K562 (cell line): ENCODE measurements at regions not wholly inside any gene's neighbourhood (a gene's known extent, or its start where the extent isn't known, plus 50 kb on each side); places are given as distances from the start of the nearest gene placed in this dataset.

ENCODE experiments used
- ATAC-seq: fragments of 200-7000 bp; cut with Tn5 transposase; 3 replicates; pipeline ENCODE4 v1.9.1; 2020; ENCODE audit warnings: moderate library complexity
- BruUV-seq: library from RNA; stranded (reverse); fragments of 400-500 nt; replicated peaks from 2 replicates; lab custom pipeline; 2021; lab: Mats Ljungman, UMichigan
- CTCF ChIA-PET: fragments of 300-600 bp; formaldehyde crosslinking; extraction: SDS; loops from one replicate; lab custom pipeline; 2021; ENCODE audit warnings: low intra/inter-chr PET ratio; lab: Yijun Ruan, JAX
- POLR2A ChIA-PET: fragments of 300-600, 350-650 bp; sonication (Branson Sonifier 250); formaldehyde crosslinking; extraction: SDS; loops from one replicate; lab custom pipeline; 2021; ENCODE audit warnings: antibody characterized with exemption, inconsistent platforms; lab: Yijun Ruan, JAX
- DNase-seq, 4 experiments: peaks; one replicate each; pipeline versions ENCODE4 v3.0.0 to v3.0.0-alpha.2; 2011 to 2018; ENCODE audit warnings: low spot score in 3 of 4, mixed read lengths in 3 of 4; ENCODE audit errors: extremely low read depth in 1 of 4
- FAIRE-seq: peaks from 2 replicates; lab custom pipeline; 2011; peaks lifted over from hg19 to GRCh38; lab: Jason Lieb, UNC
- H2AFZ ChIP-seq: 2 replicates; pipeline ENCODE4 v1.6.0; 2011; ENCODE audit warnings: low read depth, low read length, control low read depth, inconsistent platforms
- H3K27ac ChIP-seq: fragments of 200-600 bp; 3 replicates; pipeline ENCODE4 v1.8.0; 2011; ENCODE audit warnings: low read depth, mild to moderate bottlenecking, control low read depth, inconsistent platforms, low read length, moderate library complexity, mixed read lengths; ENCODE audit errors: extremely low read depth
- H3K27me3 ChIP-seq, 2 experiments: fragments of 300-600 bp in 1 of 2; 2 replicates in 1 of 2; 3 replicates in 1 of 2; pipeline versions ENCODE4 v1.6.0 to v1.8.0; 2011; ENCODE audit warnings: inconsistent platforms in 2 of 2, low read length in 2 of 2, mild to moderate bottlenecking in 1 of 2, mixed read lengths in 1 of 2, moderate library complexity in 1 of 2; ENCODE audit not compliant: control insufficient read depth in 2 of 2, insufficient read depth in 2 of 2
- H3K36me3 ChIP-seq: fragments of 300-600 bp; 3 replicates; pipeline ENCODE4 v1.8.0; 2011; ENCODE audit warnings: mild to moderate bottlenecking, low read length, inconsistent platforms; ENCODE audit not compliant: control insufficient read depth, insufficient read depth
- H3K4me1 ChIP-seq, 2 experiments: fragments of 200-600 bp in 1 of 2; replicated peaks in 1 of 2; 2 replicates in 1 of 2; 3 replicates in 1 of 2; pipeline versions ENCODE4 v1.5.1 to v1.8.0; 2011; ENCODE audit warnings: inconsistent platforms in 2 of 2, low read length in 2 of 2, mild to moderate bottlenecking in 1 of 2, mixed read lengths in 1 of 2, moderate library complexity in 1 of 2; ENCODE audit not compliant: control insufficient read depth in 2 of 2, insufficient read depth in 2 of 2
- H3K4me2 ChIP-seq: 2 replicates; pipeline ENCODE4 v1.6.1; 2011; ENCODE audit warnings: low read length, control low read depth, inconsistent platforms, mixed read lengths; ENCODE audit not compliant: insufficient read depth
- H3K4me3 ChIP-seq: fragments of 200-600 bp; sonication (generic), shearing (Covaris generic); 2 replicates; pipeline ENCODE4 v1.5.1; 2016; ENCODE audit warnings: control low read depth, inconsistent platforms
- H3K79me2 ChIP-seq: fragments of 200-600 bp; 3 replicates; pipeline ENCODE4 v1.8.0; 2011; ENCODE audit warnings: low read length, inconsistent platforms; ENCODE audit not compliant: control insufficient read depth, insufficient read depth
- H3K9ac ChIP-seq, 2 experiments: 2 replicates each; pipeline versions ENCODE4 v1.6.0 to v1.6.1; 2011; ENCODE audit warnings: low read depth in 2 of 2, low read length in 2 of 2, control low read depth in 1 of 2, inconsistent platforms in 1 of 2, mild to moderate bottlenecking in 1 of 2, mixed read lengths in 1 of 2; ENCODE audit not compliant: insufficient read depth in 1 of 2
- H3K9me1 ChIP-seq: one replicate; pipeline ENCODE4 v1.6.0; 2011; ENCODE audit warnings: inconsistent platforms, mild to moderate bottlenecking, low read length, moderate library complexity; ENCODE audit not compliant: control insufficient read depth, insufficient read depth
- H3K9me3 ChIP-seq: replicated peaks from 2 replicates; pipeline ENCODE4 v1.5.1; 2011; ENCODE audit warnings: low read depth, low read length, inconsistent platforms; ENCODE audit not compliant: control insufficient read depth, insufficient read depth
- H4K20me1 ChIP-seq: replicated peaks from 2 replicates; pipeline ENCODE4 v1.6.1; 2011; ENCODE audit warnings: low read length, inconsistent platforms, mixed read lengths; ENCODE audit not compliant: control insufficient read depth, insufficient read depth
- CHCHD3 ChIP-seq: fragments of 250-450 bp; sonication (Bioruptor Pico); IDR thresholded peaks from 2 replicates; pipeline ENCODE4 v2.1.2; 2022; ENCODE audit warnings: mild to moderate bottlenecking
- CHD2 ChIP-seq: IDR thresholded peaks from 2 replicates; pipeline ENCODE4 v1.6.1; 2011; ENCODE audit warnings: low read depth, low read length
- ERF ChIP-seq: fragments of 450-650 bp; formaldehyde crosslinking; IDR thresholded peaks from 2 replicates; pipeline ENCODE4 v1.4.0; 2020; ENCODE audit warnings: mild to moderate bottlenecking, mixed read lengths
- EWSR1 ChIP-seq: fragments of 450-650 bp; IDR thresholded peaks from 2 replicates; pipeline ENCODE4 v1.6.1; 2018; ENCODE audit warnings: borderline replicate concordance, mild to moderate bottlenecking, low read depth, moderate library complexity; ENCODE audit not compliant: partially characterized antibody
- GTF2F1 ChIP-seq: IDR thresholded peaks from 2 replicates; pipeline ENCODE4 v1.6.1; 2011; ENCODE audit warnings: low read depth, low read length, improper control_type of control experiment
- TFAP4 ChIP-seq: sonication (generic); formaldehyde crosslinking; IDR thresholded peaks from 2 replicates; pipeline ENCODE4 v1.8.0; 2022; ENCODE audit warnings: missing genetic modification reagents, mild to moderate bottlenecking, moderate library complexity, borderline replicate concordance
- WGBS: fragments of 100-300 bp; shearing (Covaris generic); methylation state at CpG from one replicate; pipeline ENCODE4 v1.1.6; 2016; ENCODE audit warnings: low coverage, mixed read lengths; ENCODE audit not compliant: insufficient coverage; ENCODE audit errors: missing lambda C conversion rate; 5-methylcytosine and 5-hydroxymethylcytosine counted together
- in situ Hi-C: fragments of 300-500 bp; cut with MboI; formaldehyde crosslinking; loops from 4 replicates; pipeline ENCODE4 v1.15.0; 2018; ENCODE audit warnings: inconsistent platforms, mixed read lengths
- intact Hi-C: fragments of 100-400 bp; cut with micrococcal nuclease; formaldehyde crosslinking; loops from 2 replicates; pipeline ENCODE4 v1.14.2; 2022
- TF ChIP-seq, protein P1 (sequence below), 2 experiments: IDR thresholded peaks; 2 replicates each; pipeline ENCODE4 v1.6.1; 2012; ENCODE audit warnings: improper control_type of control experiment in 2 of 2, low read depth in 2 of 2, low read length in 2 of 2, borderline replicate concordance in 1 of 2

DNA sequence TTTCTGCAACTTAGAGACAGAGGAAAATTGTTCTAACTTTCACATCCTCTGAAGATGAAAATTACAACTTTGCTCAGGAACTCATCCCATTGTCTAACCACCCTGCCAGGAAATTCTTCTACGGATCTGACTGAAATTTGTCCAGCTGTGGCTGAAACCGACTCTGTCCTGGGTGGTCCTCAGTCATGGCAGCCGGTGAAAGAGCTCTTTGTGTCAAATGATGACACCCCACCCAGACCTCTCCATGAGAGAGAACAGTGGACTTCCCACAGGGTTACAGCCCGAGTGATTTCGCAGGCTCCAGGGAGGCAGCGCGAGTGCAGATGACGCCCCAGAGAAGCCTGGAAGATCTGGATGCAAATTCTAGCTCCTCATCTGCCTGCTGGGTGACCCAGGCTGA is 65.1 kb upstream of the TRIB2 start (continued):
- no peak for TF ChIP-seq ERF (CRISPR knock-in tag)
- no peak for TF ChIP-seq GTF2F1
- TF ChIP-seq EWSR1: no peak

DNA sequence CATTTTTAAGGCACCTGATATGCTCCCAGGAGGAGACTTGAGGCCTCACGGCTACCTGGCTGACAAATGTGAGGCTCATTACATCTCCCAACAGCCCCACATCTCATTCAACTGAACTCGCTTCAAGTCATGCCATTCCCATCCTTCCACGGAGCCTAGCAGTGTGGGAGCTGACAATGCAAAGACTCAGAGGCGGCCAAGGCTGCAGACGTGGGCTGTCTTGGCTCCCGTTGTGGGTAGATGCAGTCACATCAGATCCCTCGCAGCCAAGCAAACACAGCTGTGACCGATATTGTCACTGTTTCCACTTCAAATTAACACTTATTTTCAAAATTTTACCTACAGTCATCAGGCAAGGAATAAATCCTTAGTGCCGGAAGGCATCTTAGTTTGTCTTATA is 64.0 kb upstream of the TRIB2 start:
- Histone ChIP-seq H3K9me1 (no peaks in the 10 kb centered on the region), H3K36me3 (no peaks in the 10 kb centered on the region), H3K4me2 (no peak overlapping the region), H3K27ac (no peak overlapping the region), H3K4me3 (no peak overlapping the region), H3K9me3 (no peaks in the 10 kb centered on the region), H2AFZ (no peak overlapping the region), H3K4me1 (no peaks in the 10 kb centered on the region), H3K9ac (no peak overlapping the region), H4K20me1 (no peaks in the 10 kb centered on the region), H3K79me2 (no peaks in the 10 kb centered on the region), H3K27me3 (peaks cover 5 to 16% of the 10 kb centered on the region in 2 experiments; a peak in 3 of 5 replicates)
- intact Hi-C loops: no loop called here
- TF ChIP-seq CHCHD3 (CRISPR knock-in tag): no peak
- 32% methylated on average over 9 of the region's 9 CpGs for WGBS
- ChIA-PET CTCF (no interaction called here), POLR2A (interaction anchor here (1.1 to 1.3 kb wide), 2 partner anchors 10 to 20 kb away, joined by 4 to 6 read pairs; no protein-coding TSS in a partner anchor)
- no peak for FAIRE-seq
- DNase-seq: no peak
- ATAC-seq: no peak
- BruUV-seq: no TSS peak
- in situ Hi-C loops: no loop called here

DNA sequence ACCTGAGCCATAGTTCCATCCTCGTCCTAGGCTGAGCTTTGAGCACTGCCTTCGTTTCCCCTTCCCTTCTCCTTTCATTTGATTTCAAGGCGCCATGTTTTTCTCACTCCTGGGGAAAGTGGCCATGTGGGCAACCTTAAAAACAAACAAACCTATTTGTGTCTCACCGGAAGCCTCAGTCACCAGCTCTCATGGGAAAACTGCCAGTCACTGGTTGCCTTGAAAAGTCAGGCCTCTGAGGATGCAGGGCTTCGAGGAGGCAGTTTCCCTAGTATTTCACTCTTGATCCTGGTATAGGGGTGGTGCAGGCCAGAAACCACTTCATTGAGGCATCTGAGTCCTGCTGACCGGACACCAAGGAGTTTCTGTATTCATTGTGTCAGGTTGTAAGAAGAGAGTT is 59.2 kb upstream of the TRIB2 start:
- POLR2A ChIA-PET: no interaction called here
- H3K4me2 ChIP-seq: no peak overlapping the region
- H3K36me3 ChIP-seq: no peaks in the 10 kb centered on the region
- H3K4me3 ChIP-seq: no peak overlapping the region
- CTCF ChIA-PET: no interaction called here
- H2AFZ ChIP-seq: peak overlapping the region; percentile 25; the same call in 1 of the 2 replicates
- DNase-seq (no peak), ATAC-seq (no peak), FAIRE-seq (no peak)
- TF ChIP-seq TFAP4 (CRISPR knock-in tag) (no peak), CHD2 (no peak)
- TF ChIP-seq, protein P1, sequence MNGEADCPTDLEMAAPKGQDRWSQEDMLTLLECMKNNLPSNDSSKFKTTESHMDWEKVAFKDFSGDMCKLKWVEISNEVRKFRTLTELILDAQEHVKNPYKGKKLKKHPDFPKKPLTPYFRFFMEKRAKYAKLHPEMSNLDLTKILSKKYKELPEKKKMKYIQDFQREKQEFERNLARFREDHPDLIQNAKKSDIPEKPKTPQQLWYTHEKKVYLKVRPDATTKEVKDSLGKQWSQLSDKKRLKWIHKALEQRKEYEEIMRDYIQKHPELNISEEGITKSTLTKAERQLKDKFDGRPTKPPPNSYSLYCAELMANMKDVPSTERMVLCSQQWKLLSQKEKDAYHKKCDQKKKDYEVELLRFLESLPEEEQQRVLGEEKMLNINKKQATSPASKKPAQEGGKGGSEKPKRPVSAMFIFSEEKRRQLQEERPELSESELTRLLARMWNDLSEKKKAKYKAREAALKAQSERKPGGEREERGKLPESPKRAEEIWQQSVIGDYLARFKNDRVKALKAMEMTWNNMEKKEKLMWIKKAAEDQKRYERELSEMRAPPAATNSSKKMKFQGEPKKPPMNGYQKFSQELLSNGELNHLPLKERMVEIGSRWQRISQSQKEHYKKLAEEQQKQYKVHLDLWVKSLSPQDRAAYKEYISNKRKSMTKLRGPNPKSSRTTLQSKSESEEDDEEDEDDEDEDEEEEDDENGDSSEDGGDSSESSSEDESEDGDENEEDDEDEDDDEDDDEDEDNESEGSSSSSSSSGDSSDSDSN (IDR thresholded peaks at IDR 0.05; ENCODE audit: borderline replicate concordance in 1 of 2, low read depth in 2 of 2, low read length in 2 of 2): no peak
- H3K79me2 ChIP-seq: no peaks in the 10 kb centered on the region
- no peaks in the 10 kb centered on the region for H3K4me1 ChIP-seq
- H3K27ac ChIP-seq: no peak overlapping the region
- in situ Hi-C loops: no loop called here
- H3K9ac ChIP-seq: no peak overlapping the region
- intact Hi-C loops: no loop called here
- BruUV-seq: no TSS peak
- no peaks in the 10 kb centered on the region for H3K9me1 ChIP-seq
- H3K9me3 ChIP-seq: no peaks in the 10 kb centered on the region
- H3K27me3 ChIP-seq: no peaks in the 10 kb centered on the region; a peak in 1 of 5 replicates
- H4K20me1 ChIP-seq: no peaks in the 10 kb centered on the region
- WGBS: 37% methylated on average over 5 of the region's 6 CpGs
